A673 (cell line): ENCODE measurements at regions not wholly inside any gene's neighbourhood (a gene's known extent, or its start where the extent isn't known, plus 50 kb on each side); places are given as distances from the start of the nearest gene placed in this dataset.

Experiments
- BruUV-seq: library from RNA; stranded (reverse); fragments of 400-500 nt; replicated peaks from 2 replicates; lab custom pipeline; 2021; lab: Mats Ljungman, UMichigan
- CTCF ChIA-PET: fragments of 300-600 bp; sonication (Branson Sonifier 250); formaldehyde crosslinking; loops from one replicate; lab custom pipeline; 2022; ENCODE audit warnings: antibody characterized with exemption; lab: Charles Lee
- POLR2A ChIA-PET: fragments of 300-600 bp; sonication (Branson Sonifier 250); formaldehyde crosslinking; loops from one replicate; lab custom pipeline; 2022; ENCODE audit warnings: antibody characterized with exemption; ENCODE audit not compliant: low non-redundant PET; lab: Charles Lee
- DNase-seq: peaks from one replicate; pipeline ENCODE4 v3.0.0-alpha.2; 2015; ENCODE audit warnings: low spot score
- H3K27ac ChIP-seq: fragments of 200-600 bp; sonication (generic); 2 replicates; pipeline ENCODE4 v1.5.1; 2016; ENCODE audit warnings: mixed run types, low read depth, mild to moderate bottlenecking, mixed read lengths, antibody characterized with exemption, low read length; ENCODE audit not compliant: poor library complexity, severe bottlenecking
- H3K27me3 ChIP-seq: fragments of 200-600 bp; sonication (generic); replicated peaks from 2 replicates; pipeline ENCODE4 v1.6.1; 2017; ENCODE audit warnings: mixed run types, low read depth, mild to moderate bottlenecking, mixed read lengths, antibody characterized with exemption, low read length; ENCODE audit not compliant: insufficient read depth, poor library complexity
- H3K36me3 ChIP-seq: fragments of 200-600 bp; sonication (generic); 2 replicates; pipeline ENCODE4 v1.6.1; 2016; ENCODE audit warnings: mixed run types, mild to moderate bottlenecking, mixed read lengths, antibody characterized with exemption, low read length; ENCODE audit not compliant: insufficient read depth, poor library complexity, severe bottlenecking
- H3K4me1 ChIP-seq: fragments of 200-600 bp; sonication (generic); 2 replicates; pipeline ENCODE4 v1.6.1; 2017; ENCODE audit warnings: mixed run types, mild to moderate bottlenecking, mixed read lengths, antibody characterized with exemption, low read length; ENCODE audit not compliant: insufficient read depth, poor library complexity, severe bottlenecking
- H3K4me3 ChIP-seq: fragments of 200-600 bp; sonication (generic); 2 replicates; pipeline ENCODE4 v1.5.1; 2016; ENCODE audit warnings: low read depth, mixed run types, mild to moderate bottlenecking, mixed read lengths, low read length; ENCODE audit not compliant: poor library complexity, severe bottlenecking
- H3K9me3 ChIP-seq: fragments of 200-600 bp; sonication (generic); 2 replicates; pipeline ENCODE4 v1.6.1; 2016; ENCODE audit warnings: mixed run types, low read depth, mild to moderate bottlenecking, mixed read lengths, antibody characterized with exemption, low read length; ENCODE audit not compliant: poor library complexity, severe bottlenecking
- CTCF ChIP-seq: fragments of 300-800, 200-600 bp; sonication (generic); conservative IDR thresholded peaks from 2 replicates; pipeline ENCODE4 v1.5.1; 2017; ENCODE audit warnings: low read depth, mild to moderate bottlenecking, antibody characterized with exemption, low read length, moderate library complexity, mixed read lengths
- EZH2 ChIP-seq: fragments of 200-600 bp; sonication (generic); IDR thresholded peaks from 2 replicates; pipeline ENCODE4 v1.6.1; 2017; ENCODE audit warnings: borderline replicate concordance, low read depth, mild to moderate bottlenecking, mixed read lengths, antibody characterized with exemption, low read length; ENCODE audit not compliant: poor library complexity, severe bottlenecking
- intact Hi-C: fragments of 100-400 bp; cut with micrococcal nuclease; formaldehyde crosslinking; loops from one replicate; pipeline ENCODE4 v1.10.0; 2022; ENCODE audit not compliant: unreplicated experiment

- no peak overlapping the region for H3K4me3 ChIP-seq
- H3K4me1 ChIP-seq: peaks cover 14% of the 10 kb centered on the region
- DNase-seq: no peak
- no peaks in the 10 kb centered on the region for H3K27me3 ChIP-seq
- CTCF ChIA-PET: no interaction called here
- intact Hi-C loops: no loop called here
- H3K9me3 ChIP-seq: no peaks in the 10 kb centered on the region
- H3K36me3 ChIP-seq: no peaks in the 10 kb centered on the region
- no peak overlapping the region for H3K27ac ChIP-seq
- TF ChIP-seq EZH2 (no peak), CTCF (no peak)
- no TSS peak for BruUV-seq
- POLR2A ChIA-PET: no interaction called here
Observed at GRCh38 chr20:50289581-50289980, 99.0 kb downstream of the CEBPB start.

- CTCF ChIA-PET: no interaction called here
Observed at GRCh38 chr20:50290112-50290511, 99.5 kb downstream of the CEBPB start.

GRCh38 chr20:50290808-50291207 is 100.2 kb downstream of the CEBPB start:
- CTCF ChIA-PET: no interaction called here

More at GRCh38 chr20:50290112-50290511, 99.5 kb downstream of the CEBPB start:
- POLR2A ChIA-PET: no interaction called here
- intact Hi-C loops: no loop called here
- TF ChIP-seq EZH2 (no peak), CTCF (no peak)
- H3K4me3 ChIP-seq: no peak overlapping the region
- H3K27ac ChIP-seq: no peak overlapping the region
- DNase-seq: no peak
- no peaks in the 10 kb centered on the region for H3K9me3 ChIP-seq
- H3K27me3 ChIP-seq: no peaks in the 10 kb centered on the region
- no peaks in the 10 kb centered on the region for H3K36me3 ChIP-seq
- no TSS peak for BruUV-seq
- H3K4me1 ChIP-seq: peaks cover 14% of the 10 kb centered on the region

More at GRCh38 chr20:50290808-50291207, 100.2 kb downstream of the CEBPB start:
- no TSS peak for BruUV-seq
- Histone ChIP-seq H3K4me1 (peaks cover 7% of the 10 kb centered on the region), H3K27me3 (no peaks in the 10 kb centered on the region), H3K9me3 (no peaks in the 10 kb centered on the region), H3K36me3 (no peaks in the 10 kb centered on the region), H3K4me3 (no peak overlapping the region), H3K27ac (no peak overlapping the region)
- DNase-seq: no peak
- POLR2A ChIA-PET: no interaction called here
- intact Hi-C loops: no loop called here
- TF ChIP-seq CTCF: no peak
- no peak for TF ChIP-seq EZH2
